GM15510 (cell line): ENCODE measurements at regions not wholly inside any gene's neighbourhood (a gene's known extent, or its start where the extent isn't known, plus 50 kb on each side); places are given as distances from the start of the nearest gene placed in this dataset.

ENCODE experiments used
- POLR2A ChIP-seq: IDR thresholded peaks from 3 replicates; pipeline ENCODE4 v1.6.1; 2011; ENCODE audit warnings: borderline replicate concordance; ENCODE audit not compliant: insufficient read length; ENCODE audit errors: extremely low read depth

GRCh38 chr17:77493238-77493820, 352.6 kb downstream of the SEC14L1 start:
- no peak for TF ChIP-seq POLR2A

GRCh38 chr17:77493901-77494663, 353.3 kb downstream of the SEC14L1 start:
- no peak for TF ChIP-seq POLR2A

DNA sequence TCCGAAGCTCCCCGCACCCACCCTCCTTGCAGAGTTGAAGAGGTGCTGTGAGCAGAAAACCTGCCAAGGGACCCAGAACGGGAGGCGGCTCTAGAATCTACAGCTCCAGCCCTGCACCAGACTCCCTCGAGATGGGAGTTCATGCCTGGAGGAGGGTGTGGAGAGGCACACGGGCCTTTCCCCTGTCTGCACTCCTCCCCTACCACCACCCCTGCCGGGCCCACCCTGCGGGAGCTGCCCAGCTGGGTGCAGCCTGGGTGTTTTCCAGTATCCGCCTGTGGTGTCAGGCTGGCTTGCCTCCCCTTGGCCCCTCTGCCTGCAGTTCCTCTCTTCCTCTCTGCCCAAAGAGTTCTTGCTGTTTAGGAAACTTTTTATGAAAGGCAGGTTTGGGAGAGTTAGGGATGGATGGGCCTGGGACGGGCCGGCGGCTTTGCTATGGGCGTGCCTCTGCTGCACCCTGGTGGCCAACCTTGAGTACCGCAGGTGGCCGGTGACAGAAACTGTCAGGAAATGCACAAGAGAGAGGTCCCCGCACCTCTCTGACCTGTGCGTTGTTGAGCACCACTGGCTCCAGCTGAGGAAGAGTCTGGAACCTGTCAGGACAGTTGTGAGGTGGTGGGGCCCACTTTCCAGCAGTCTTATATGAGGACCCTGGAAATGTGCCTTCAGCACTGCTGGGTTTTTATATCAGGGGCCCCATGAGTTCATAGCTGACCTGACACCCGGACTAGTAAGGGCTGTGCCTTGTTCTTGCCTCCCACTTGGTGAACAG, 354.1 kb downstream of the SEC14L1 start:
- TF ChIP-seq POLR2A, result no peak

- no peak for TF ChIP-seq POLR2A
Measured at GRCh38 chr17:77495575-77495974, 354.8 kb downstream of the SEC14L1 start.

DNA sequence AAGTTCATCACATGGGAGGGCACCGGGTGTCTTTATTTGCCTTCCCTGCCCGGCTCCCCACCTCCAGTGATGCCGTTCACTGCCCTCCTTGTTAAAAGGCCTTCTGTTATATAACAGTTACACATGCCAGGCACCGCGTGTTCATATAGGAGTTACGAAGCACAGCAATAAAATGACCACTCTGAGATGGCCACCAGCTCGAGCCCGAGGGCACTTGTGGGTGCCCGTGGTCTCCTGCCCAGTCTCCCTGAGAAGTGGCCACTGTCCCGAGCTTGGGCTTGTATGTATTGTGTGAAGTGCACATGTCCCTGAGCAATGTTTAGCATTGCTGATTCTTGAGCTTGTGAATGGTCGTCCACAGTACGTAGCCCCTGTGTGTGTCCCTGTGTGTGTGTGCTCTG, 355.6 kb downstream of the SEC14L1 start:
- no peak for TF ChIP-seq POLR2A

DNA sequence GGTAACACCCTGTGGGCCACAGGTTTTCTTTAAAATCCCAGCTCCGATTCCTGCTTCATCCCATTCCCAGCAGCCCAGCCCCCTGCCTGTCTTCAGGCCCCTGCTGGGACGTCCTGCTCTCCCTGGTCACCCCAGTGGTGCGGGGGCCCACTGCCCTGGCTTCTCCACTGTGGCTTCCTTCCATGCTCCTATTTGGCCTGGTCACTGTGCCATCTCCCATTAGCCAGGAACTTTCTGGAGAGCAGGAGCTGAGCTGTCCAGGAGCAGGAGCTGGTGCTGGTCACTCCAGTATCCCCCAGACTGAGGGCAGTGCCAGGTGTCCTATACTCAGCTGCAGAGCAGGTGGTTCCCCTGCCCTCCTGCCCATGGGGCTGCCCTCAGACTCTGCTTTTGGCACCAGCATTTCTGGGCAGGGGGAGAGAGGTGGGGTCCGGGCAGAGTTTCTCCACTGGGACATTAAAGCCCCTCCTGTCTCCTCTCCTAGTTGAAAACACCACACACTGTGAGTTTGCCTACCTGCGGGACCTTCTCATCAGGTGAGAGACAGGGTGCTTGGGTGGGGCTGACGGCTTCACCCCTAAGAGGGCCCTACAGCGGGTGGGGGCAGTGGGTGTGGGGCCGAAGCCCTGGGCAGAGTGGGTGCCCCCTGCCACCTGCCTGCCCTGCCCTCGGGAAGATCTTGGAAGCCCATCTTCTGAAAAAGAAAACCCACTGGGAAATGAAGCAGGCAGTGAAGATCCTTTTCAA, 356.2 kb downstream of the SEC14L1 start:
- no peak for TF ChIP-seq POLR2A

DNA sequence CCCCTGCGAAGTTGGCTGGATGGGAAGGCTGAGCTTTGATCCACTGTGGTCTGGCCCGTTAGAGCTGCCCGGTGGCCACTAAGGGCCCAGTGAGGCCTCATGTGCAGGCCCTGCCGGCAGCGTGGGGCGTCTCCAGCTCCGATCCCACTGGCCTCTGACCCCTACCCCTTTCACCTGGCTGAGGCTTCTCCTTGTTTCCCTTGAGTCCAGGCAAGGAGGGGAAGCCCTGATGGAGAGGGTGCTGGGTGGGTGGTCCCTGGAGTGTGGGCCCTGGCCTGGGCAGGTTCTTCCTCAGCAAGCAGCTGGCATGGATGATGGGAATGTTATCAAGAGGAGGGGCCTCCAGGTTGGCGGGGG, 356.8 kb downstream of the SEC14L1 start:
- no peak for TF ChIP-seq POLR2A

DNA sequence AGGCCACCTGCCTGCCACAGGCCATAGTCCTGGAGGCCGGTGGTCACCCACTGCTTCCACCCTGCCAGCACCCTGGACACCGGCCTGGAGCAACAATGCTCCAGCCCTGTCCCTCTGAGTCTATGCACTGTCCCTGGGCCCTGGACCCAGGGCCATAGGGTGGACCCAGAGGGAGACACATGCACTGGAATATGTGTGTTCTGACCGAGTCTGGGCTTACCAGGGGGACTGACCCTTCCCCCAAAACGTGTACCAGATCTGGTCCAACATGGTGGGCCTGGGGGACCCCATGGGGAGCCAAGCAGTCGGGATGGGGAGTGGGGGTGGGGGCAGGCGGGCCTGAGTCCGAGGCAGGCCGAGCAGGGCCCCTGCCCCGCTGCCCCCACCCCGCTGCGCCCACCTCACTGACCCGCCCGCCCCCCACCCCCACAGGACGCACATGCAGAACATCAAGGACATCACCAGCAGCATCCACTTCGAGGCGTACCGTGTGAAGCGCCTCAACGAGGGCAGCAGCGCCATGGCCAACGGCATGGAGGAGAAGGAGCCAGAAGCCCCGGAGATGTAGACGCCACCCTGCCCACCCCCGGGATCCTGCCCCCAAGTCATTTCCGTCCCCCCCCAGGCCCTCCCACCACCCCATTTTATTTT, 357.4 kb downstream of the SEC14L1 start:
- TF ChIP-seq POLR2A, result no peak

GRCh38 chr17:77498791-77499698, 358.3 kb downstream of the SEC14L1 start:
- TF ChIP-seq POLR2A, result no peak

GRCh38 chr17:77499699-77500435, 359.1 kb downstream of the SEC14L1 start:
- no peak for TF ChIP-seq POLR2A

DNA sequence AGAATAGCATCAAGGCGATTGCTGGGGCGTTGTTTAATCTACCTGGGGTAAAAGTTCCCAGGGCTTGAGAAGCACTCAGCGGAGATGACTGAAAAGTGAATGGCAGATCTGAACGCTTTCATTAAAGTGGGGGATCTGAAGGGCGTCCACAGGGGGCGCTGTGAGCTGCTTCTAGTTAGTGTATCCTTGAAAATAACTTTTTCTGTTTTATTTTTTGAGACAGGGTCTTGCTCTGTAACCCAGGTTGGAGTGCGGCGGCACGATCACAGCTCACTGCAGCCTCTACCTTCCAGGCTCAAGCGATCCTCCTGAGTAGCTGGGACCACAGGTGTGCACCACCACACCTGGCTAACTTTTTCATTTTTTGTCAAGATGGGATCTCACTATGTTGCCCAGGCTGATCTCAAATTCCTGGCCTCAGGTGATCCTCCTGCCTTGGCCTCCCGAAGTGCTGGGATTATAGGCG, 360.4 kb downstream of the SEC14L1 start:
- TF ChIP-seq POLR2A, result no peak

DNA sequence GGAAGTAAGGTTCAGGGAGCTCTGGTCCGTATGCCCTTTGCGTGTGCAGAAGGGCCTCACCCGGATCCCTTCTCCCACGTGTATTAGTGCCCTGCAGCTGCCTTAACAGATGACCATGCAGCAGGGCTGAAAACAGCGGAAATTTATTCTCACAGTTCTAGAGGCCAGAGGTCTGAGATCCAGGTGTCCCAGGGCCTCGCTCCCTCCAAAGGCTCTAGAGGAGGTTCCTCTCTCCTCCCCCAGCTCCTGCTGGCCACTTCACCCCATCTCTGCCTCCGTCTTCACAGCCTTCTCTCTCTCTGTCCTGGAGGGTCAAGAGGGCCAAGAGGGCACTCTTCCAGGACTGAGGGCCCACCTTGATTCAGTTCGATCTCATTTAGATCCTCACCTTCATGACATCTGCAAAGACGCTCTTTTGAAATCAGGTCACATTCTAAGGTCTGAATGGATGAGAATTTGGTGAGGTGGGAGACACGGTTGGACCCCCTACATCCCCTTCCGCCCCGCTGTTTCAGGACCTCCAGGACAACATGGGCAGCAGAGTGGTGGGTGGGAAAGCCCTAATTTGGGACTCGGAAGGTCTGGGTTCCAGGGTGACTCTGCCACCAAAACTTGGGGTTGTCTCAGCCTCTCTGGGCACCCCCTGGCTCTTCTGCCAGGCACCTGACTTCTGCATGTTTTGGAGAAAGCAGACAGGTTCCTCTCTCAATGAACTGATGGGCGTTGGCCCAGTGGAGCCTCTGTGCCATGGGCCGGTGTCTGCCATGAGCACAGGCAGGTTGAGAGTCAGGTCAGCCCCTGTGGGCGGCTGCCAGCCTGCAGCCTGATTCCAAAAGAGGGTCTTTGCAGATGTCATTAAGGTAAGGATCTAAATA, 361.2 kb downstream of the SEC14L1 start:
- no peak for TF ChIP-seq POLR2A
